Activated CD8-positive, alpha-beta memory T cell treated with anti-CD3 and anti-CD28 coated beads for 36 hours (primary cell): ENCODE measurements at regions not wholly inside any gene's neighbourhood (a gene's known extent, or its start where the extent isn't known, plus 50 kb on each side); places are given as distances from the start of the nearest gene placed in this dataset.
"Not testable (repeated sequence)": the region's sequence is repeated elsewhere in the genome, so short reads cannot be mapped to it uniquely, and the experiment has no call there.

ENCODE experiments used
- CTCF ChIA-PET: fragments of 350-600 bp; sonication (Branson Sonifier 250); formaldehyde crosslinking; loops from one replicate; lab custom pipeline; 2021; ENCODE audit warnings: antibody characterized with exemption; lab: Charles Lee
- POLR2A ChIA-PET: fragments of 350-600 bp; sonication (Branson Sonifier 250); formaldehyde crosslinking; loops from one replicate; lab custom pipeline; 2021; ENCODE audit warnings: antibody characterized with exemption; lab: Charles Lee

- ChIA-PET CTCF (no interaction called here), POLR2A (no interaction called here)
These were observed 137.2 kb downstream of the DLL1 start for GRCh38 chr6:170153436-170154319.

GRCh38 chr6:170152989-170153388, 137.9 kb downstream of the DLL1 start:
- POLR2A ChIA-PET = no interaction called here
- CTCF ChIA-PET = no interaction called here

GRCh38 chr6:170152124-170152926, 138.6 kb downstream of the DLL1 start:
- ChIA-PET POLR2A (no interaction called here), CTCF (no interaction called here)

DNA sequence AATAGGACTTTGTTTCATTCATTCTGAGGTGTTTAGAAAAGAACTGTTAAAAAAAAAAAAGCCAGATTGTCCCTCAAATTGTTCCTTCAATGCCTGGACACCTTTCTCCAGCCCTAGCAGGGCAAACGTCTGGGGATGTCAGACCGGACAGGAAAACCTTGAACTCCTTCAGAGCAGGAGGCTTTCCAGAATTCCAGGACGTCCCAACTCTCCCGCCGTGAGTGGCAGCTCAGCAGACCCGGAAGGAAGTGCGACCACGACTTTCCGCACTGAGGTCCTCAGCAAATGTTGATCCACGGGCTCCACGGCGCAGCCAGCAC, 139.1 kb downstream of the DLL1 start:
- ChIA-PET POLR2A (no interaction called here), CTCF (no interaction called here)

- CTCF ChIA-PET = interaction anchor here (0.6 kb wide), 1 partner anchor 30 kb away, joined by 3 read pairs; no protein-coding TSS in a partner anchor
- POLR2A ChIA-PET = no interaction called here
These were observed 139.5 kb downstream of the DLL1 start for GRCh38 chr6:170151321-170151771.

DNA sequence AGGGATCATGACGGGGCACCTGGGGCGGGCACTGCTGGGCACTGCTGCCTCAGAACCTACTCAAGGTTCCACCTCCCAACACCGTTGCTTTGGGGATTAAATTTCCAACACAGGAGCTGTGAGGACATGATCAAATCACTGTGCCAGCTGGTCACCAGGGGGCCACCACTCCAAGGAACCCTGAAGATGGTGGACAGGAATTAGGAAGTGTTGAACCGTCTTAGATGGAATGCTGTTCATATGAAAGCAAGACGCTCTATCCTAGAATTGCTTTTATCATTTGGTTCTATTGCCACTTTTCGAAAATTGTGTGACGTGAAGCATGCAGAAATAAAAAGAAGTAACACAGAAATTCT, 140.3 kb downstream of the DLL1 start:
- POLR2A ChIA-PET = no interaction called here
- CTCF ChIA-PET = no interaction called here

DNA sequence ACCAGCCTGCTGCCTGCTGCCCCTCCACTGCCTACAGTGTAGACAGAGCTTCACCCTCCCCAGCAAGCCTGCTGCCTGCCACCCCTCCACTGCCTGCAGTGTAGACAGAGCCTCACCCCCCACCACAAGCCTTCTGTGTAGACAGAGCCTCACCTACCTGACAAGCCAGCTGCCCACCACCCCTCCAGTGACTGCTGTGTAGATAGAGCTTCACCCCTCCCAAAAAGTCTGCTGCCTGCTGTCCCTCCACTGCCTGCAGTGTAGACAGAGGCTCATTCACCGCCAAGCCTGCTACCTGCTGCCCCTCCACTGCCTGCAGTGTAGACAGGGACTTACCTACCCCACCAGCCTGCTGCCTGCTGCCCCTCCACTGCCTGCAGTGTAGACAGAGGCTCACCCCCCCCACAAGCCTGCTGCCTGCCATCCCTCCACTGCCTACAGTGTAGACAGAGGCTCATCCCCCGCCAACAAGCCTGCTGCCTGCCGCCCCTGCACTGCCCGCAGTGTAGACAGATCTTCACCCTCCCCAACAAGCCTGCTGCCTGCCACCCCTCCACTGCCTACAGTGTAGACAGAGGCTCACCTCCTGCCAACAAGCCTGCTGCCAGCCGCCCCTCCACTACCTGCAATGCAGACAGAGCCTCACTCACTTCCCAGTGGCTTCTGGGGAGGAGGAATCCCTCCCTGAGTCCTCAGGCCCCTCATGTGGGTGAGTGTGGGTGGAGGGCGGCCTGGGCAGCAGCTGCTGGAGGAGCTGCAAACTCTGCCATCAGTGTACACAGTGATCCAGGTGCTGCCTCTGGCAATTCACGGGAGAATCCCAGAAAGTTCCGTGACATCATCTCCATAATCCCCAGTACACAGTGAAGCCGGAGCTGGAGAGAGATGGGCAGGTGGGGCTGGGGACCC, 140.9 kb downstream of the DLL1 start:
- CTCF ChIA-PET = no interaction called here

GRCh38 chr6:170148709-170149470, 142.0 kb downstream of the DLL1 start:
- CTCF ChIA-PET = interaction anchor here (1.8 kb wide), 1 partner anchor 60 kb away, joined by 9 read pairs; no protein-coding TSS in a partner anchor

More for the DNA sequence above, 140.9 kb downstream of the DLL1 start:
- POLR2A ChIA-PET = no interaction called here

DNA sequence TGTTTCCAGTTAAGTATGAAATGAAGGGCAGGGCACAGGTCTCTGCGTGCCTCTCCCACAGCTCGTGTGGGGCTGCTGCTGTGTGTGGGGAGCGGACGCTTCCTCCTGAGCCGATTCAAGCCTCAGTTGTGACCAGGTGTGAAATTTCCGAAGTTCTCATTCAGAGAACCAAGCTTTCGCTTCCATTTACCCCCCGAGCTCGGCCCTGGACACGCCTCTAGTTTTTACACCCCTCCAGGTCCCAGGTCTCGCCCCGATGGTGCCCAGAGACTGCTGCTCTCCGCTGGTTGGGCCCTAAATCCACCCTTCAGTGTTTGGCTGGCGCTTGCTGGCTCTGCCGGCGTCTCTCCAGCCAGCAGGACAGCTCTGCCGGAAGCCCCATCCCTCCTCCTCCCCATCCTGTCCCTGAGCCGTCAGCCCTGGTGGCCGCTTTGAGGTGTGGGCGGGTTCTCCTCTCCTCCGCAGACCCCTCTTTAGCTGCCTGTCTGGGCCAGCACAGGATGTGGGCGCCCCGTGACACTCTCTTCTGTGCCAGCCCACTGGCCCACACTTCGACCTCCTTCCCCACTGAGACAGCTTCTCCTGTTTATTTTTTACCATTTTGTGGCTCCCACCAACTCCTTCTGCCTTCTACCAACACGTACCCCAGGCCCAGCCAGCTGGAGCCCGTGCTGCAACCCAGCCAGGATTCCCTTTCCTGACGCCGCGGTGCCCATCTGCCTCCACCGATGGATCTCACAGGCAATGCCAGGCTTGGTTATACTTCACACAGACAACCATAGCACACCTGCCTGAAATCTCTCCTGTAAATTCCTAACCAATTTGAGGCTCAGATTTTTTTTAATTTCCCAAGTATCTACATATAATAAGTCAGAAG, 142.8 kb downstream of the DLL1 start:
- CTCF ChIA-PET = interaction anchor here (1.8 kb wide), 1 partner anchor 59 kb away, joined by 9 read pairs; no protein-coding TSS in a partner anchor

More at GRCh38 chr6:170148709-170149470, 142.0 kb downstream of the DLL1 start:
- POLR2A ChIA-PET = interaction anchor here (1.9 kb wide), 1 partner anchor 60 kb away, joined by 8 read pairs; no protein-coding TSS in a partner anchor

DNA sequence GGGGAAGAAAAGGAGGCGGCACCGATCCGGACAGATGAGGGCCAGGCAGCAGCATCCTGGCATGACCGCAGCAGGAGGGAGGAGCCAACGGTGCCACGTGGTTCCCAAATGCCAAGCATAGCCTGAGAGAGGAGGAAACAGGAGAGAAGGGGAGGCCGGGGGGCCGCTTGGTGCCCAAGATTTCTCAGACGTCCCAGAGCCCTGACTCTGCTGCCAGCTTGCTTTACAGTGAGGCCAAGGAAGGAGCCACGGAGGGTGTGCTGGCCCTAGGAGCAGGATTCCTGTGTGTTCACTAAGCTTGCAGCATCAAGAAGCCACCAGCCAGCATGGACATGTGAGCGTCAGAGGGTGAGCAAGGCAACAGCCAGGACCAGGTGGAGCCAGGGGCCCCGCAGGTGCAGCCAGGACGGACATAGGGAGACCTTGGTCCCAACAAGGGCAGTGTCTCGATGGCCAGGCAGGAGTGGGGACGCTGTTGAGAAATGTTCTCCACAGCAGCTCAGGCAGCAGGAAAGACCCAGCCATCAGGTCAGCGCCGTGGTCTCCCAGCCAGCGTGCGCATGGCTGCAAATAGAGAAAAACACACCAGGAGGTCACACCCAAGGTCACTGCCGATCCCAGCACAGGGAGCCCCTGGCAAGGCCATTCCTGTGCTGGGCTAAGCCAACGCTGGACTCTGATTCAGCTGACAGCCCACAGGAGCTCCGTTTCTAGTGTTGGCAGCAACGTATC, 143.7 kb downstream of the DLL1 start:
- POLR2A ChIA-PET = interaction anchor here (0.8 to 1.9 kb wide), 4 partner anchors 58 to 125 kb away, joined by 3 to 8 read pairs (median 4); no protein-coding TSS in a partner anchor
- CTCF ChIA-PET = interaction anchor here (1.8 kb wide), 1 partner anchor 59 kb away, joined by 9 read pairs; no protein-coding TSS in a partner anchor

More for the DNA sequence above, 142.8 kb downstream of the DLL1 start:
- POLR2A ChIA-PET = interaction anchor here (0.8 to 1.9 kb wide), 4 partner anchors 59 to 124 kb away, joined by 3 to 8 read pairs (median 4); no protein-coding TSS in a partner anchor

DNA sequence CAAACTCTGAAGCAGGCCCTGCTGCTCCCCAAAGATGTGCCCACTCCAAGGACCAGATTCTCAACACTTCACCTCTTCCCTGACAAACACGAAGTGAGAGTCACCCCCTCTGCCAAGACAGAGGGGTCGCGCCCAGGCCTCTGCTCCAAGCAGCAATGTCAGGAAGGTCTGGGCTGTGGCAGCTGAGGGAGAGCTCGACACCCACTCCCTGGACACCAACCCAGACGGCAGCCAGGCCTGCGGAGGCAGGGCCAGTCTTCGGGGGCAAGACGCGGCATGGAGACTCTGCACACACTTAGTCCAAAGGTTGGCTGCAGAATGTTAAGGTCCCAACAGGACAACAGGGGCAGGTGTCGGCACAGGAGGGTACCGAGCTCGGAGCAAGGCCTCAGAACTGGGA, 144.2 kb downstream of the DLL1 start:
- ChIA-PET POLR2A (no interaction called here), CTCF (no interaction called here)

DNA sequence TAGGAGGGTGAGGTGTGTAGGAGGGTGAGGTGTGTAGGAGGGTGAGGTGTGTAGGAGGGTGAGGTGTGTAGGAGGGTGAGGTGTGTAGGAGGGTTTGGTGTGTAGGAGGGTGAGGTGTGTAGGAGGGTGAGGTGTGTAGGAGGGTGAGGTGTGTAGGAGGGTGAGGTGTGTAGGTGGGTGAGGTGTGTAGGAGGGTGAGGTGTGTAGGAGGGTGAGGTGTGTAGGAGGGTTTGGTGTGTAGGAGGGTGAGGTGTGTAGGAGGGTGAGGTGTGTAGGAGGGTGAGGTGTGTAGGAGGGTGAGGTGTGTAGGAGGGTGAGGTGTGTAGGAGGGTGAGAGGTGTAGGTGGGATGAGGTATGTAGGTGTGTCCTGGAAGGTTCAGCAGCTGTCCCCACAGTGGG, 144.7 kb downstream of the DLL1 start:
- CTCF ChIA-PET, POLR2A ChIA-PET: not testable (repeated sequence)

- CTCF ChIA-PET, POLR2A ChIA-PET: not testable (repeated sequence)
These were observed 145.2 kb downstream of the DLL1 start for GRCh38 chr6:170145716-170146115.

DNA sequence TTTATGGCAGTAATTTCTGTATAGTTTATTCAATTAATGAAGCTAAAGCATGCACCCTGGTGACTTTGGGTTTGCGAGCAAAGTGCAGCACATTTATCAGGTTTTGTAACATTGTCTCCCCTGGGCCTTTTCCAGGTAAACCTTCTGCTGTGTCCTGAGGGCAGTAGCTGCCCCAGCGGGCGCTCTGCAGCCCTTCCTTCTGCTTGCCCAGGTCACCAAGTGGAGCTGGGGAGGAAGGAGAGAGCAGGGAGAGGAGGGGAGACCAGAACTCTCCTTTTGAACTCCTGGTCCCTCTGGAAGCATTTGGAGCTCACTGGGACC, 145.6 kb downstream of the DLL1 start:
- POLR2A ChIA-PET = no interaction called here

GRCh38 chr6:170144571-170145271, 146.2 kb downstream of the DLL1 start:
- CTCF ChIA-PET = no interaction called here
- POLR2A ChIA-PET = no interaction called here

More for the DNA sequence above, 145.6 kb downstream of the DLL1 start:
- CTCF ChIA-PET = no interaction called here

DNA sequence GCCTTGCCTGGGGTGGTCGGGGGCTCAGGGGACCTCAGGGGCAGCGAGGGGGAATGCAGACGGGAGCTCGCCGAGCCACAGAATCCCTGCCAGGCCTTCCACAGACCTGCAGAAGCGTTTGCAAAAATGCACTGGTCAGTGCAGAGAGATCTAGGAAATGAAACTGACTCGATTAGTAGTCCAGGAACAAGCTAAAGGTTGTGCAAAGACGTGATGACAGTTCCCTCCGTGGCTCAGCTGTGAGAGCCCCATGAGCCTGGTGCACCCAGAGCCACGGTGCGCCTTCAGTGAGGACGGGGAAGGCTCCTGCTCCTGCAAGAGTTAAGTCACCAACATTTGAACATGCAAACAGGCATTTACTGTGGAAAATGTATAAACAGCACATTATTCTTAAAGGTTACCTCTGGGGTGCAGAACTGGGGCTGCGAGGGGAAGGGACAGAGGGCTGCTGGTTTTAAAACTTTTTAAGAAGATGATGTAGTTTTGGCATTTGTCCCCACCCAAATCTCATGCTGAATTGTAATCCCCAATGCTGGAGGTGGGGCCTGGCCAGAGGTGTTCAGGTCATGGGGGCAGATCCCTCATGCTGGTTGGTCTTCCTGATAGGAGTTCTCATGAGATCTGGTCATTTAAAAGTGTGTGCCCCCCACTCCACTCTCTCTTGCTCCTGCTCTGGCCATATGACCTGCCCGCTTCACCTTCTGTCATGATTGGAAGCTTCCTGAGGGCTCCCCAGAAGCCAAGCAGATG, 147.3 kb downstream of the DLL1 start:
- POLR2A ChIA-PET = no interaction called here
- CTCF ChIA-PET = no interaction called here
